Astrocyte (in vitro differentiated cells and primary cell): ENCODE measurements at regions not wholly inside any gene's neighbourhood (a gene's known extent, or its start where the extent isn't known, plus 50 kb on each side); places are given as distances from the start of the nearest gene placed in this dataset.

Source experiments
- CTCF ChIP-seq: IDR thresholded peaks from 2 replicates; pipeline ENCODE4 v1.5.1; 2011; ENCODE audit warnings: low read depth, mild to moderate bottlenecking, inconsistent platforms, low read length, moderate library complexity; ENCODE audit not compliant: insufficient read depth
- EZH2 ChIP-seq: IDR thresholded peaks from 2 replicates; pipeline ENCODE4 v1.6.1; 2012; ENCODE audit warnings: mild to moderate bottlenecking, low read length, inconsistent platforms; ENCODE audit not compliant: insufficient read depth

- no peak for TF ChIP-seq EZH2
- TF ChIP-seq CTCF, result no peak
These were observed 56.4 kb downstream of the GCNT4 start for GRCh38 chr5:74995926-74996325.
